ENCODE measurements at regions not wholly inside any gene's neighbourhood (a gene's known extent, or its start where the extent isn't known, plus 50 kb on each side); places are given as distances from the start of the nearest gene placed in this dataset.

GRCh38 chr2:67923696-67924095, 139.1 kb downstream of the C1D start:
- TF ChIP-seq EZH2 (IDR thresholded peaks at IDR 0.05) = no peak
- no peak for TF ChIP-seq POLR2AphosphoS5 (IDR thresholded peaks at IDR 0.05; ENCODE audit: borderline replicate concordance, low read depth, low read length)

Measured in SK-N-MC (cell line).